Neural progenitor cell (in vitro differentiated cells): ENCODE measurements at regions not wholly inside any gene's neighbourhood (a gene's known extent, or its start where the extent isn't known, plus 50 kb on each side); places are given as distances from the start of the nearest gene placed in this dataset.
"Not testable (repeated sequence)": the region's sequence is repeated elsewhere in the genome, so short reads cannot be mapped to it uniquely, and the experiment has no call there.

Source experiments
- CTCF ChIP-seq: fragments of 200-600 bp; sonication (generic); IDR thresholded peaks from 2 replicates; pipeline ENCODE4 v1.5.1; 2017; ENCODE audit warnings: antibody characterized with exemption, mild to moderate bottlenecking
- EZH2 ChIP-seq: fragments of 200-600 bp; sonication (generic); IDR thresholded peaks from 2 replicates; pipeline ENCODE4 v1.6.1; 2017; ENCODE audit warnings: antibody characterized with exemption, mild to moderate bottlenecking, moderate library complexity

- TF ChIP-seq EZH2, CTCF: not testable (repeated sequence)
These were observed 209.5 kb downstream of the NPIPA8 start for GRCh38 chr16:18127033-18127432.
